CD4-positive, alpha-beta T cell treated with Interleukin-4 for 1 hour (primary cell): ENCODE measurements at regions not wholly inside any gene's neighbourhood (a gene's known extent, or its start where the extent isn't known, plus 50 kb on each side); places are given as distances from the start of the nearest gene placed in this dataset.
"Not testable (repeated sequence)": the region's sequence is repeated elsewhere in the genome, so short reads cannot be mapped to it uniquely, and the experiment has no call there.

ENCODE experiments used
- DNase-seq, 2 donors: peaks; one replicate each; pipeline ENCODE4 v3.0.0-alpha.2; 2020 to 2022

DNA sequence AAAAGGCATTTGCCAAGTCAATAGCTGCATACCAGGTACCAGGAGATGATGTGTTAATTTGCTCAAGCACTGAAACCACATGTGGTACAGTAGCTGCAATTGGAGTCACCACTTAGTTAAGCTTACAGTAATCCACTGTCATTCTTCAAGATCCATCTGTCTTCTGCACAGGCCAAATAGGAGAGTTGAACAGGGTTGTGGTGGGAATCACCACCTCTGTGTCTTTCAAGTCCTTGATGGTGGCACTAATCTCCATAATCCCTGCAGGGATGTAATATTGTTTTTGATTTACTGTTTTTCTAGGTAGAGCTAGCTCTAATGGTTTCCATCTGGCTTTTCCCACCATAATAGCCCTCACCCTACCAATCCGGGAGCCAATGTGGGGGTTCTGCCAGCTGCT, 91.9 kb downstream of the FCRL5 start:
- DNase-seq: no peak

DNA sequence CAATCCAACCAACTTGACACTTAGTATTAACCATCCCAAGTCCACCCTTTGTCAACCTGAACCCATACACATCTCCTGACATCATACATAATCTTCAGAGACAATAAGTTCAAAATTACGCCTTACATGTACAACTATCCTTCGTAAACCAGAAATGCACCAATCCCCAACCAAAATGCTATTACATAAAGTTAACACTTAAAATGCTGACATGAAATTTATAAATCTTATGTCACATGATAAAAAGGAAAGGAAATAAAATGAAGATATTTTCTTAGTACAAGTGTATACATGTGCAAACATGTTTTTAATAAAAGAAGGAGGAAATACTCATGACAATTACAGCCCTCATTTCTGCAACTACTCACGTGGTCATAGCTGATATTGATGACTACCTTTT, 95.0 kb downstream of the FCRL5 start:
- DNase-seq: no peak

DNA sequence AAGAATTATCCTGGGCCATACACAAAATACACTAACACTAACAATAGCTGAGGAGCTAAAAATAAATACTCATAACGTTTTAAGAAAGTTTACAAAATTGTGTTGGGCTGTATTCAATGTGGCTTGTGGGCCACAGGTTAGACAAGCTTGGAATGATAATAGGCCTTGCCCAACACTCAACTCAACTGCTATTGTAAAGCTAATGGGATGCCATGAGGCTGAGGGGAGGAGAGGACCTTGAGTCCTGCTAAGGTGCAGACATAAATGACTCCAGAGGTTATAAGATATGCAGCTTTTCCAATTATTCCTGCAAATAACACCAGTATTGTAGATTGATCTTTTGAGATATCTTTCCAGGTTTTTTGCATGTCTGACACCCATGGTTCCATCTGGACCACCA, 97.0 kb downstream of the FCRL5 start:
- no peak for DNase-seq

DNA sequence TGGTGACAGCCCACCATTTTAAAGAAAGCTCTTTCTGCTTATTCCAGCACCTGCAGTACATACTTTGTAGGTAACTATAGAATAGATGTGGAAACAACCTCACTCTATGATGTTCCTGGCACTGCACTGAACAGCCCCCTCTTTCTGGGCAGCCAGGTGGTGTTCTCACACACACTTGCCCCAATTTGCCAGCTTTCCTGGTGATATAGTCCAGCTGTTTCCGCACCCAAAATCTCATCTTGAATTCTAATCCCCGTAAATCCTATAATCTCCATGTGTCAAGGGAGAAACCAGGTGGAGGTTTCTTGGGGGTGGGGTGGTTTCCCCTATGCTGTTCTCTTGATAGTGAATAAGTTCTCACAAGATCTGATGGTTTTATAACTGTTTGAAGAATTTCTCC, 102.2 kb downstream of the FCRL5 start:
- DNase-seq: no peak

DNA sequence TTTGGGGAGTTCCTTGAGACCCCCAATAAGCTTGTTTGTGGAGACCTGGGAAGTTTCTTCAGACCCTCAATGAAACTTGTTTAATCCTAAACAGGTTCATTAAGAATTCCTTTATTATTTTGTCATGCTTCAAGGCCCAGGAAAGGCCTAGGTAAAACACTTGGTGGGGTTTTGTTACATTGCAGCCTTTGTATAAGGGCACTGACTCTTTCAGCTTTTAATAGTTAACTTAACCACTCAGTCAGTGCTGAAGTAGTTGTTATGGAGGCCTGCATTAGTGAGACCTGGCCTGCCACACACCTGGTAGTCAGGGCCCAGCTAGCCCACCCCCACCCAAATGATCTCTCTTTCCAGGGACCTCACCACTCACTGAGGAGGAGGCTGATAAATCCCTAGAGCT, 103.7 kb downstream of the FCRL5 start:
- no peak for DNase-seq

DNA sequence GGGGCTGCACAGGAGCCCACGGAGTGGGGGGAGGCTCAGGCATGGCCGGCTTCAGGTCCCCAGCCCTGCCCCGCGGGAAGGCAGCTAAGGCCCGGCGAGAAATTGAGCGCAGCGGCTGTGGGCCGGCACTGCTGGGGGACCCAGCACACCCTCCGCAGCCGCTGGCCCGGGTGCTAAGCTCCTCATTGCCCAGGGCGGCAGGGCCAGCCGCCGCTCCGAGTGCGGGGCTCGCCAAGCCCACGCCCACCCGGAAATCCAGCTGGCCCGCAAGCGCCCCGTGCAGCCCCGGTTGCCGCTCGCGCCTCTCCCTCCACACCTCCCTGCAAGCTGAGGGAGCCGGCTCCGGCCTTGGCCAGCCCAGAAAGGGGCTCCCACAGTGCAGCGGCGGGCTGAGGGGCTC, 106.0 kb downstream of the FCRL5 start:
- DNase-seq: not testable (repeated sequence)

DNA sequence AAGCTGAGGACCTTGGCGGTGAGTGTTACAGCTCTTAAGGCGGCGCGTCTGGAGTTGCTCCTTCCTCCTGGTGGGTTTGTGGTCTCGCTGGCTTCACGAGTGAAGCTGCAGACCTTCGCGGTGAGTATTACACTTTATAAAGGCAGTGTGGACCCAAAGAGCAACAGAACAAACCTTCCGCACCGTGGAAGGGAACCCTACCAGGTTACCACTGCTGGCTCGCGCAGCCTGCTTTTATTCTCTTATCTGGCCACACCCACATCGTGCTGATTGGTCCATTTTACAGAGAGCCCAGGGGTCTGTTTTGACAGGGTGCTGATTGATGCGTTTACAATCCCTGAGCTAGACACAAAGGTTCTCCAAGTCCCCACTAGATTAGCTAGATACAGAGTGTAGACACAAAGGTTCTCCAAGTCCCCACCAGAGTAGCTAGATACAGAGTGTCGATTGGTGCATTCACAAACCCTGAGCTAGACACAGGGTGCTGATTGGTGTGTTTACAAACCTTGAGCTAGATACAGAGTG, 106.6 kb downstream of the FCRL5 start:
- DNase-seq: not testable (repeated sequence)

DNA sequence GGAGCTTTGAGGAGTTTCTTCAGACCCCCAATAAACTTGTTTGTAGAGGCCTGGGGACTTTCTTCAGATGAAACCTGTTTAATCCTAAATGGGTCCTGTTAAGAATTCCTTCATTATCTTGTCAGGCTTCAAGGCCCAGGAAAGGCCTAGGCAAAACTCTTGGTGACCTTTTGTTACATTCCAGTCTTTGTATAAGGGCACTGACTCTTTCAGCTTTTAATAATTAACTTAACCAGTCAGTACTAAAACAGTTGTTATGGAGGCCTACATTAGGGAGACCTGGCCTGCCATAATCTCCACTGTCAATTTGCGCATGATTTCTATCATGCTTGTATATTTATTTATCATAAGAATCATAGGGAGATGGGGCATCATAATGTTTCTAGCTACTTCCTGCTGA, 110.2 kb downstream of the FCRL5 start:
- DNase-seq: no peak

DNA sequence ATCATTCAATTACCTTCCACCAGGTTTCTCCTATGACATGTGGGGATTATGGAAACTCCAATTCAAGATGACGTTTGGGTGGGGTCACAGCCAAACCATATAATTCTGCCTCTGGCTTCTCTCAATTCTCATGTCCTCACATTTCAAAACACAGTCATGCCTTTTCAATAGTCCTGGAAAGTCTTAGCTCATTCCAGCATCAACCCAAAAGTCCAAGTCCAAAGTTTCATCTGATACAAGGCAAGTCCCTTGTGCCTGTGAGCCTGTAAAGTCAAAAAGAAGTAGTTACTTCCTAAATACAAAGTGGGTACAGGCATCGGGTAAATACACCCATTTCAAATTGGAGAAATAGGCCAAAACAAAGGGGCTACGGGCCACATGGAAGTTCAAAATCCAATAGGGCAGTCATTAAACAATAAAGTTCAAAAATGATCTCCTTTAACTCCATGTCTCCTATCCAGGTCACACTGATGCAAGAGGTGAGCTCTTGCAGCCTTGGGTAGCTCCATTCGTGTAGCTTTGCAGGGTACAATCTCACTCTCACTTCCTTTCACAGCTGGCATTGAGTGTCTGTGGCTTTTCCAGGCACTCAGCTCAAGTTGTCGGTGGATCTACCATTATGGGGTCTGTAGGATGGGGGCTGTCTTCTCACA, 112.9 kb downstream of the FCRL5 start:
- DNase-seq: no peak

DNA sequence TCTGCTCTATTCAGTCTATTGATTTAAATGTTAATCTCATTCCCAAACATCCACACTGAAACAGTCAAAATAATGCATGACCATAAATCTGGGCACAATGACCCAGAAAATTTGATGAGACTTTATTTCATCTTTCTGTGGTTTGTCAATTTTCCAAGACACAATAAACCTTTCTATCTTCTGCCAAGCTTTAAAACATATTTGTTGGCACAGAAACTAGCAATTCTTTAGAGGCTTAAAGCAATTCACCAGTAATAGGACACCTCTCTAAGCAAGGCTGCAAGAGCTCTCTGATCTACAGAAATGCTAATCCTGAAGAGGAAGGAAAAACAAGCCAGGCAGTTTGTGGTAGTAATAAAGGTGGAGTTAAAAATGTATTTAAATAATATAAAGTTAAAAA, 113.7 kb downstream of the FCRL5 start:
- DNase-seq: no peak

DNA sequence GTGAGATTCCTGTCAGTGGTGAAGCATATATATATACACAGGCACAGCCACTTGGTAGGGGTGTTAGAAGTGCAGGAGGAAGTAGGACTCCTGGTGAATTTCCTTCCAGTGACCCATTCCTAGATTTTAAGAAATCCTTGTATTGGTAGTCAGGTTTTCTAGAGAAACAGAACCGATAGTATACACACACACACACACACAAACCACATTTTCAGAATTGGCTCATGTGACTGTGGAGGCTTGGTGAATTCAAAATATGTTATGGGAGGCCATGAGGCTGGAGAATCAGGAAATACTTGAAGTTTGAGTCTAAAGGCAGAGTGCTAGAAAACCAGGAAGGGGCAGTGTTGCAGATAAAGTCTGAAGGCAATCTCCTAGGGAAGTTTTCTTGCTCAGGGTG, 114.2 kb downstream of the FCRL5 start:
- no peak for DNase-seq

DNA sequence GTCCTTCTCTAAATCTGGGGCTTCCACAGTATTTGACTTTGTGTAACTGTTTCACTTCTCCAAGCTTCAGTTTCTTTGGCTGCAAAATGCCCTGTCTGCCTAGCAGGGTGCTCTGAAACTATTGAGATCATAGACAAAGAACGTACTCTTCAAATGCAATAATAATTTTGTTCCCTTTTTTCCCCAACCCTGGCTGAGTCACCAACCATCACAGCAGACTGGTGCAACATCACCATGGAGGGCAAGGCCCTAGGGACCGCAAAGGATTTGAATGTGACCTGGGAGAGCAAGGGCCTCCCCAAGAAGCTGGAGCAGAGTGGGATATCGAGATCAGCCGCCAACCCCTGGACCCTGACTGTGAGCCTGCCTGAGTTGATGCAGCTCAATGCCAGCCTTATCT, 115.0 kb downstream of the FCRL5 start:
- peak in 1 of 2 donors; percentile 37 for DNase-seq

DNA sequence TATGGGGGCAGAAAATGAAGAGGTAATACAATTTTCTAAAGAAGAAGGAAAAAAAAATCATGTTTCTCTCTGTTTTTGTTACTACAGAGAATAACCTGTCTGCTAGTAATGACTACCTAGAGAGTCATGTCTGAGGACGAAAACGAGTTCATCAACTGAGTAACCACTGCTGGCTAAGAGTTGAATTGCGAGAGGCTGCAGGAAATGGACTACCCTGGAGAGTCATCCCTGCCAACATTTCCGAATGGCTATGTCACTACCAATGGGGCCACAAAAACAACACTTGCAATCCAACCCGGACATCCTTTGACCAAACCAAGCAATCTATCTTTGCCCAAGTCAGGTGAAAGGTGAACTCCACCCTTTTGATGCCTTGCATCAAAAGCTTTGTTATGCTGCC, 120.6 kb downstream of the FCRL5 start:
- DNase-seq: no peak

DNA sequence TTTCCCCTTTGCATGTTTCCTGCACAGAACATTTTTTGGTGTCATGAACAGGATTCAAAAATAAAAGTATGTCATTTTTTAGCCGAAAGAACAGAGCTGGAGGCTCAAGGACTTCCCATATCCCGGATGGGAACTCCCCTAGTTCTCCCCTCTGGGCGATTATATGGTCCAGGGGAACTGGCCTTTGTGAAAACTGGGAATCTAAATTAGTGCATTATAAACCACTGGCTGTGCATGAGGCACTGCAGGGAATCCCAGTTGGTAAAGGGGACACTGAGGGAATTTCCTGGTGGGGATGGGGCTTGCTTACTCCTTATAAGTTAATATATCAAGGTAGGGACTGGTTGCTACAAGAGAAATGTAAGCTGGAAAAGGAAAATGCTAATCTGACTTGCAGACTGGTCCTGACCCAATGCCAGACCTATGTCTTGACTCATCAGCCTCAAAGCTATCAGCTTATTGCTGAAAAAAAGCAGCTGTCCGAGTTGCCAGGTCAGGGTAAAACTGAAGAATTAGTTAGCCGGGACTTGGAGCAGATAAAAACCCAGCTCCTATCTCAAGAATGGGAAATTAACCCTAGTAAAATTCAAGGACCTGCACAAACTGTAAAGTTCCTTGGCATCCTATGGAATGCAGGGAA, 122.6 kb downstream of the FCRL5 start:
- DNase-seq: no peak

DNA sequence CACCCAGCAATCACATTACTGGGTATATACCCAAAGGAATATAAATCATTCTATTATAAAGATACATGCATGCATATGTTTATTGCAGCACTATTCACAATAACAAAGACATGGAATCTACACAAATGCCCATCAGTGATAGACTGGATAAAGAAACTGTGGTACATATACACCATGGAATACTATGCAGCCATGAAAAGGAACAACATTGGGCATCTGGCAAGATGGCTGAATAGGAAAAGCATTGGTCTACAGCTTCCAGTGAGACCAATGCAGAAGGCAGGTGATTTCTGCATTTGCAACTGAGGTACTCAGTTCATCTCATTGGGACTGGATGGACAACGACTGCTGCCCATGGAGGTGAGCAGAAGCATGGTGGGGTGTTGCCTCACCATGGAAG, 128.6 kb downstream of the FCRL5 start:
- not testable (repeated sequence) for DNase-seq

DNA sequence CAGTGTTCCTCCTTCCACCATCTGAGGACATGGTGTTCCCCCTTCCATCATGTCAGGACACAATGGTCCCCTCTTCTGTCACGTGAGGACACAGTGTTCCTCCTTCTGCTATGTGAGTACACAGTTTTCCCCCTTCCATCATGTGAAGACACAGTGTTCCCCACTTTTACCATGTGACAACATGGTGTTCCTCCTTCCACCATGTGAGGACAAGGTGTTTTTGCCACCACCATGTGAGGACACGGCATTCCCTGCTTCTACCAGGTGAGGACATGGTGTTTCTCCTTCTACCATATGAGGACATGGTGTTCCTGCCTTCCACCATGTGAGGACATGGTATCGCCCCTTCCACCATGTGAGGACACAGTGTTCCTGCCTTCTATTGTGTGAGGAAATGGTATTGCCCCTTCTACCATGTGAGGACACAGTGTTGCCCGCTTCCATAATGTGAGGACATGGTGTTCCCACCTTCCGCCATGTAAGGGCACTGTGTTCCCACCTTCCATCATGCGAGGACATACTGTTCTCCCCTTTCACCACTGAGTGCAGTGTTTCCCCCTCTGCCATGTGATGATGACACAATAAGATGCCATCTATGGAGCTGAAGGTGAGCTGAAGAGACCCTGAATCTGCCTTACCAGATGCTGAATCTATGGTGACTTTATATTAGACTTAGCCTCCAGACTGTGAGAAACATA, 132.3 kb downstream of the FCRL5 start:
- no peak for DNase-seq

DNA sequence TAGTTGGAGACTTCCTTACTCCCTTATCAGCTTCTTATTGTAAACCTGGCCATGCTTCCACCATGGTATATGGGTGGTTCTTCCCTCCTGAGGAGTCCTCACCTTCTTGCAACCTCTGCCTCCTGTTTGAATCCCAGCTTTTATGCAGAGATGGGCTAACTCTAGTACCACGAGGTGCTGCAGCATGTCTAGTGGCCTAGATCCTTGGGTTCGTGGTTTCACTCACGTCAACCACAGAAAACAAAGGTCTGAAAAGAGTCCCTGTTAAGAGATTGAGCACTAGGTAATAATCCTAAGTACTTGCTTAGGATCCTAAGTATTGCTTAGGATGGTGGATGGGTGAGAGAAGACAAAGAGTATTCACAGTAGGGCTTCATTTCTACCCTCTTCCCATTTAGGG, 133.7 kb downstream of the FCRL5 start:
- no peak for DNase-seq

DNA sequence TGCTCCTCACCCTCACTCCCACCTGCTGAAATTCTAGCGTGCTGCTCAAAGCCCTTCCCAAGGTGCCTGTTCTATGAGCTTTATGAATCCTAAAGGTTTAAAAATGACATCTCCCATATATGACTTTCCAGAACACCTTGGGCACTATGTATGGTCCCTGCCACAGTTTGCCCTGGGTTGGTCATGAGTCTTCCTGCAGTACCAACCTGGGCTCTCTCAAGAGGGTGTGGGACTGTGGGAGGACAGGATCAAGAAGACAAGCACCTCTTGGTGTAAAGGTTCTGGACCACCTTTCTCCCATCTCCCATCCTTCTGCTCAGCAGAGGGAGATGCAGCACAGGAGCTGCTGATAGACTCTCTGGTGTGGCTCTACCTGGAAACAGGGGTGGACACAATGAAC, 134.1 kb downstream of the FCRL5 start:
- DNase-seq: no peak

DNA sequence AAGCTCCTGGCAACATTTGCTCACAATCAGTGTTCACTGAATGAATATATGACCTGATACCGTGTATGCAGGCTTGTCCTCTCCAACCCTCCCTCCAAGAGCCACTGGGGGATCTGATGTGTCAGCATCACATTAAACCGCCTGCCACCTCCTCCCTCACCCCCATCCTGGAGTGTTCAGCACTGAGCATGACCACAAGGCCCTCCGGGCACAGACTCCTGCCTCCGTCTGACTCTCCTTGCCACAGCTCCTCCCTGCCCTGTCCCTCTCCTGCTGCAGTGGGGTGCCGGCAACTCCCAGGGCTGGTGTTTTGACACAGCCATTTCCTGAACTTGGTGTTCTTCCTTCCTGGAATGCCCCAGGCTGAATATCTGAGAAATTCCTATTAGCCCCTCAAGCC, 136.7 kb downstream of the FCRL5 start:
- no peak for DNase-seq

DNA sequence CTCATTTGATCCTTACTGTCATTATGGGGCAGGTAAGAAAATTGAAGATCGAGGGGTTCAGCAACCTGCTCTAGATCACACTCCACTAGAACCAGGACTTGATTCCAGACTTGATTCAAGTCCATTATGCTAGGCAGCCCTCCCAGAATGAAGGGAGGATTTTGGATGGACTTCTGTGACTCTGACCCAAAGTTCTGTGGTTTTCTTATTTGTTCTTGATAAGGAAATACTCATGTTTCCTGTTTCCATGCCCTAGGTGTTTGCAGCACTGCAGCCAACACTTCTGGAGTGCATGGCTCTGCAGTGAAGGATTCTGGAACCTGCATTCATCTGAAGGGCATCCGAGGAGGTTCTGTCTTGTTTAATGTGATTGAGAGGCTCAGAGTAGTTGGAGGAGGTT, 140.0 kb downstream of the FCRL5 start:
- DNase-seq: no peak

DNA sequence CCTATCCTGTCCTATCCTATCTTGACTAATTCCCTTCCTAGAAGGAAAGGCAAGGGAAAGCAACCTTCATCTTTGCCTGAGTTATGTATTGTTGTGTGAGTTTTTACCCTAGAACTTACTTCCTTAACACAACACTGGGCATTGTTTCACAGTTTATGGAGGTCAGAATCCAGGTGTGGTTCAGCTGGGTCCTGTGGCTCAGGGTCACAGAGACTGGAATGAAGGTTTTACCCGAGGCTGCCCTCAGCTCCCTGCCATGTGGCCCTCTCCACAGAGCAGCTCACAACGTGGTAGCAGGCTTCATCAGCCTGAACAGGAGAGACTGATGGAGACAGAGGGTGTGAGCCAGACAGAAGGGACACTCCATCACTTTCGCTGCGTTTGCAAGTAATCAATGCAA, 140.5 kb downstream of the FCRL5 start:
- DNase-seq: no peak

DNA sequence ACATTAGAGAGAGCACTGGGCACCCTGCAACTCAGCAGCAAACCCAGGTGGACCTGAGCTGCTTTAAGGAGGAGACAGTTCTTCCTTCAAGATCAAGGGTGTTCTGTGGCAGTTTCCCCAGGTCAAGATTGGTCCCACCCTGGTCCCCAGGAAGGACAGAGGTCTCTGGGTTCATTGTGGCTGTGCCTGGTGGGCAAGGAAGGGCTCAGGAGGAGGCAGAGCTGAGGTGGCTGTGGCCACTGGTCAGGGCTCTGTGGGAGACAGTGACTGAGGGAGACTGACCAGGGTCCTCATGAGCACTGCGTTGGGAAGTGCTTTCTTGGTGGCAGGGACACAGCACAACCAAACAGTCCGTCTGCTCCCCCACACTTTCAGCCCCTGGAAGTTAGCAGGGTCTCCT, 141.3 kb downstream of the FCRL5 start:
- no peak for DNase-seq

DNA sequence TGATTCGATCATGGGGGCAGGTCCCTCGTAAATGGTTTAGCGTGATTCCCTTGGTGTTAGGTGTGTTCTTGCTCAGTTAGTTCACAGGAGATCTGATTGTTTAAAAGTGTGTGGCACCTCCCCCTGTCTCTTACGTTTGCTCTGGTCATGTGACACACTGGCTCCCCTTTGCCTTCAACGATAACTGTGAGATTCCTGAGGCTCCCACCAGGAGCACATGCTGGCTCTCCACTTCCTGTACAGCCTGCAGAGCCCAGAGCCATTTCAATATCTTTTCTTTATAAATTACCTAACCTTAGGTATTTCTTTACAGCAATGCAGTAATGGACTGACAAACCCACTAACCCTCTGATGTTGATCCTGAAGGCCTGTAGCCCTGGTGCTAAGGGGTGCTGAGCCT, 141.9 kb downstream of the FCRL5 start:
- DNase-seq: no peak

DNA sequence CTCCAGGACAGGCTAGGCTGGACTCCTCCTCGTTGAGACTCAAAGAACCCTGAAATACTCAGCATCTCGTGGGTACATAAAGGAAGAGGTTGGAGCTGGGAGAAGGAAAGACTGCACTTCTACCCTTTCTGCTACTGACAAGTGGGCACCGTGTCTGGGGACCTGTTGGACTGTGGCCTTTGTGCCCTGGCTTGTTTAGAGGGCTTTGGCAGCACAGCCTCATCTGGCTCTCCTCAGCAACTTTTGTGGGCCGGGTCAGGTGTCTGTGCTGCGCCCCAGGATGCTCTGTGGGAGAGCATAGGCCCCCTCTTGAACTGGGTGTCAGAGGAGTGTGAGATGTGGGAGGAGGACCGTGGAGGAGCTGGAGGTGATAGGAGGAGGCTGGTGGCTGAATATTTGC, 142.4 kb downstream of the FCRL5 start:
- no peak for DNase-seq
